GM23338 (cell line): ENCODE measurements at regions not wholly inside any gene's neighbourhood (a gene's known extent, or its start where the extent isn't known, plus 50 kb on each side); places are given as distances from the start of the nearest gene placed in this dataset.

Source experiments
- CREB1 ChIP-seq: fragments of 250-450 bp; sonication (Bioruptor Pico); IDR thresholded peaks from 2 replicates; pipeline ENCODE4 v1.5.0; 2020; ENCODE audit warnings: low read depth, mild to moderate bottlenecking, moderate library complexity
- CTCF ChIP-seq, 2 experiments: fragments of 200-600 bp in 1 of 2; sonication (generic) in 1 of 2; conservative IDR thresholded peaks; 2 replicates each; pipeline versions ENCODE4 v1.5.1 to v1.6.1; 2016 to 2017; ENCODE audit warnings: antibody characterized with exemption in 2 of 2, low read depth in 2 of 2, mild to moderate bottlenecking in 2 of 2, moderate library complexity in 1 of 2
- ETS1 ChIP-seq: IDR thresholded peaks from 2 replicates; pipeline ENCODE4 v1.6.1; 2016; ENCODE audit warnings: antibody characterized with exemption
- EZH2 ChIP-seq: fragments of 200-600 bp; sonication (generic); IDR thresholded peaks from one replicate; pipeline ENCODE4 v1.8.0; 2017; ENCODE audit warnings: antibody characterized with exemption, mild to moderate bottlenecking, low read depth; ENCODE audit not compliant: unreplicated experiment
- EZH2phosphoT487 ChIP-seq: fragments of 200-600 bp; sonication (generic); IDR thresholded peaks from one replicate; pipeline ENCODE4 v1.8.1; 2018; ENCODE audit warnings: antibody characterized with exemption; ENCODE audit not compliant: unreplicated experiment
- NANOG ChIP-seq: IDR thresholded peaks from 2 replicates; pipeline ENCODE4 v1.6.1; 2016; ENCODE audit warnings: antibody characterized with exemption, borderline replicate concordance
- POLR2AphosphoS5 ChIP-seq: IDR thresholded peaks from 2 replicates; pipeline ENCODE4 v1.6.1; 2016; ENCODE audit warnings: antibody characterized with exemption, low read depth
- STAT1 ChIP-seq: IDR thresholded peaks from one replicate; pipeline ENCODE4 v1.6.1; 2016; ENCODE audit warnings: antibody characterized with exemption; ENCODE audit not compliant: unreplicated experiment
- ZNF114 ChIP-seq: fragments of 250-450 bp; sonication (Bioruptor Pico); IDR thresholded peaks from 2 replicates; pipeline ENCODE4 v1.5.0; 2020; ENCODE audit warnings: mild to moderate bottlenecking, moderate library complexity
- ZNF331 ChIP-seq: fragments of 250-450 bp; sonication (Bioruptor Pico); IDR thresholded peaks from 2 replicates; pipeline ENCODE4 v1.5.0; 2020; ENCODE audit warnings: low read depth, mild to moderate bottlenecking, moderate library complexity
- ZNF462 ChIP-seq: fragments of 250-450 bp; sonication (Bioruptor Pico); IDR thresholded peaks from 2 replicates; pipeline ENCODE4 v1.5.0; 2020; ENCODE audit warnings: mild to moderate bottlenecking, moderate library complexity

- TF ChIP-seq ZNF462 (CRISPR knock-in tag): no peak
- TF ChIP-seq ZNF331 (CRISPR knock-in tag): no peak
- TF ChIP-seq EZH2phosphoT487: no peak
- TF ChIP-seq CTCF (conservative IDR thresholded peaks at IDR 0.05; ENCODE audit: low read depth in 2 of 2): no peak
- no peak for TF ChIP-seq POLR2AphosphoS5
- TF ChIP-seq STAT1: no peak
- TF ChIP-seq NANOG: no peak
- TF ChIP-seq ZNF114 (CRISPR knock-in tag): no peak
- TF ChIP-seq ETS1: no peak
- no peak for TF ChIP-seq EZH2
- TF ChIP-seq CREB1 (CRISPR knock-in tag): no peak
Measured at GRCh38 chr10:33832124-33832787, 497.8 kb upstream of the NRP1 start (continued).
